ENCODE measurements at regions not wholly inside any gene's neighbourhood (a gene's known extent, or its start where the extent isn't known, plus 50 kb on each side); places are given as distances from the start of the nearest gene placed in this dataset.

- no TSS peak for BruUV-seq (replicated peaks)
- intact Hi-C loops (cut with micrococcal nuclease): no loop called here
These were observed 75.6 kb upstream of the KCNH7 start for GRCh38 chr2:162914161-162914560.

More at GRCh38 chr2:162914161-162914560, 75.6 kb upstream of the KCNH7 start:
- CTCF ChIA-PET (ENCODE audit: low intra/inter-chr PET ratio): no interaction called here
- Histone ChIP-seq H3K9ac (ENCODE audit: insufficient read depth in 1 of 2, low read depth in 2 of 2, low read length in 2 of 2) (no peak overlapping the region), H3K36me3 (ENCODE audit: control insufficient read depth, insufficient read depth, low read length) (no peaks in the 10 kb centered on the region), H3K27me3 (ENCODE audit: control insufficient read depth in 2 of 2, insufficient read depth in 2 of 2, low read length in 2 of 2) (no peaks in the 10 kb centered on the region), H3K9me1 (ENCODE audit: control insufficient read depth, insufficient read depth, low read length) (no peaks in the 10 kb centered on the region), H3K9me3 (replicated peaks; ENCODE audit: control insufficient read depth, insufficient read depth, low read depth, low read length) (no peaks in the 10 kb centered on the region), H4K20me1 (replicated peaks; ENCODE audit: control insufficient read depth, insufficient read depth, low read length) (no peaks in the 10 kb centered on the region), H2AFZ (ENCODE audit: low read depth, low read length) (no peak overlapping the region), H3K27ac (ENCODE audit: extremely low read depth, low read depth, low read length) (no peak overlapping the region), H3K4me3 (no peak overlapping the region), H3K4me2 (ENCODE audit: insufficient read depth, low read length) (no peak overlapping the region), H3K79me2 (ENCODE audit: control insufficient read depth, insufficient read depth, low read length) (no peaks in the 10 kb centered on the region), H3K4me1 (replicated peaks in 1 of 2; ENCODE audit: control insufficient read depth in 2 of 2, insufficient read depth in 2 of 2, low read length in 2 of 2) (no peaks in the 10 kb centered on the region)
- WGBS (ENCODE audit: insufficient coverage, low coverage, missing lambda C conversion rate): 0% methylated on average over 2 of the region's 2 CpGs
- FAIRE-seq (no peak), DNase-seq (ENCODE audit: extremely low read depth in 1 of 4, low spot score in 3 of 4) (no peak), ATAC-seq (no peak)
- POLR2A ChIA-PET: no interaction called here
- TF ChIP-seq MAFK (IDR thresholded peaks at IDR 0.05; ENCODE audit: low read length) (no peak), SMC3 (conservative IDR thresholded peaks at IDR 0.05; ENCODE audit: insufficient read depth, low read depth, low read length) (no peak), SMARCB1 (IDR thresholded peaks at IDR 0.05; ENCODE audit: insufficient read length, low read depth) (no peak), RBM39 (optimal IDR thresholded peaks at IDR 0.05; ENCODE audit: low read depth, low read length) (no peak), ZFP91 (CRISPR knock-in tag; IDR thresholded peaks at IDR 0.05) (no peak), DPF2 (IDR thresholded peaks at IDR 0.05) (no peak), JUND (IDR thresholded peaks at IDR 0.05; ENCODE audit: borderline replicate concordance, low read depth, low read length) (no peak), JUND (tag; IDR thresholded peaks at IDR 0.05; ENCODE audit: borderline replicate concordance, low read depth, low read length) (no peak), TAL1 (IDR thresholded peaks at IDR 0.05) (no peak), POLR2AphosphoS5 (IDR thresholded peaks at IDR 0.05; ENCODE audit: control insufficient read depth, insufficient read depth, low read depth, low read length) (no peak), TEAD4 (IDR thresholded peaks at IDR 0.05; ENCODE audit: low read length) (no peak), TEAD4 (CRISPR knock-in tag; IDR thresholded peaks at IDR 0.05; ENCODE audit: borderline replicate concordance) (no peak), SMARCA4 (IDR thresholded peaks at IDR 0.05) (no peak), KAT8 (IDR thresholded peaks at IDR 0.05; ENCODE audit: low read depth) (no peak), BCOR (IDR thresholded peaks at IDR 0.05) (no peak), JUN (IDR thresholded peaks at IDR 0.05; ENCODE audit: borderline replicate concordance, low read depth, low read length) (no peak), JUN (CRISPR knock-in tag; IDR thresholded peaks at IDR 0.05; ENCODE audit: borderline replicate concordance) (no peak)
- in situ Hi-C loops (cut with MboI): no loop called here
